Keratinocyte (primary cell): ENCODE measurements at regions not wholly inside any gene's neighbourhood (a gene's known extent, or its start where the extent isn't known, plus 50 kb on each side); places are given as distances from the start of the nearest gene placed in this dataset.

Experiments used
- DNase-seq: peaks from one replicate; pipeline ENCODE4 v3.0.0-alpha.2; 2011; ENCODE audit warnings: low read depth, missing footprints, low spot score
- FAIRE-seq: peaks from 2 replicates; lab custom pipeline; 2011; peaks lifted over from hg19 to GRCh38; lab: Jason Lieb, UNC
- H2AFZ ChIP-seq: 2 replicates; pipeline ENCODE4 v1.6.0; 2012; ENCODE audit warnings: low read length, control low read depth, inconsistent platforms; ENCODE audit not compliant: control insufficient read depth
- H3K27ac ChIP-seq: 2 replicates; pipeline ENCODE4 v1.5.1; 2011; ENCODE audit warnings: low read length; ENCODE audit not compliant: control insufficient read depth, insufficient read depth
- H3K27me3 ChIP-seq: 3 replicates; pipeline ENCODE4 v1.6.0; 2011; ENCODE audit warnings: low read length; ENCODE audit not compliant: control insufficient read depth, insufficient read depth; ENCODE audit errors: extremely low read depth
- H3K36me3 ChIP-seq, 2 experiments: 2 replicates in 1 of 2; 3 replicates in 1 of 2; pipeline ENCODE4 v1.5.1; 2011; ENCODE audit warnings: low read length in 2 of 2, mild to moderate bottlenecking in 1 of 2; ENCODE audit not compliant: control insufficient read depth in 2 of 2, insufficient read depth in 2 of 2; ENCODE audit errors: extremely low read depth in 1 of 2
- H3K4me1 ChIP-seq: 3 replicates; pipeline ENCODE4 v1.5.1; 2011; ENCODE audit warnings: low read length; ENCODE audit not compliant: control insufficient read depth, insufficient read depth; ENCODE audit errors: extremely low read depth
- H3K4me2 ChIP-seq: 3 replicates; pipeline ENCODE4 v1.6.0; 2011; ENCODE audit warnings: low read depth, low read length; ENCODE audit not compliant: control insufficient read depth, insufficient read depth; ENCODE audit errors: extremely low read depth
- H3K4me3 ChIP-seq, 3 experiments: fragments of 200-600 bp in 1 of 3; sonication (generic) in 1 of 3; 2 replicates in 2 of 3; 3 replicates in 1 of 3; pipeline ENCODE4 v1.5.1; 2011 to 2016; ENCODE audit warnings: low read length in 3 of 3, mild to moderate bottlenecking in 3 of 3, control low read depth in 2 of 3, inconsistent platforms in 1 of 3, low read depth in 1 of 3, mixed read lengths in 1 of 3, mixed run types in 1 of 3, moderate library complexity in 1 of 3; ENCODE audit not compliant: control insufficient read depth in 2 of 3, insufficient read depth in 2 of 3; ENCODE audit errors: extremely low read depth in 1 of 3
- H3K79me2 ChIP-seq: 2 replicates; pipeline ENCODE4 v1.6.0; 2012; ENCODE audit warnings: low read length; ENCODE audit not compliant: control insufficient read depth, insufficient read depth
- H3K9ac ChIP-seq: 3 replicates; pipeline ENCODE4 v1.6.0; 2011; ENCODE audit warnings: low read length; ENCODE audit not compliant: control insufficient read depth, insufficient read depth; ENCODE audit errors: extremely low read depth
- H3K9me1 ChIP-seq: 3 replicates; pipeline ENCODE4 v1.6.0; 2011; ENCODE audit warnings: low read length; ENCODE audit not compliant: control insufficient read depth, insufficient read depth; ENCODE audit errors: extremely low read depth
- H3K9me3 ChIP-seq: 2 replicates; pipeline ENCODE4 v1.5.1; 2012; ENCODE audit warnings: low read depth, low read length; ENCODE audit not compliant: control insufficient read depth
- H4K20me1 ChIP-seq: 3 replicates; pipeline ENCODE4 v1.6.0; 2011; ENCODE audit warnings: low read length; ENCODE audit not compliant: control insufficient read depth, insufficient read depth; ENCODE audit errors: extremely low read depth
- EZH2 ChIP-seq: IDR thresholded peaks from one replicate; pipeline ENCODE4 v1.6.1; 2012; ENCODE audit warnings: inconsistent platforms, mild to moderate bottlenecking, low read length, moderate library complexity
- dilution Hi-C: fragments of 300-500 bp; cut with MboI; formaldehyde crosslinking; loops from one replicate; pipeline ENCODE4 v1.7.0; 2020; ENCODE audit warnings: low sequenced_read_pairs; ENCODE audit not compliant: extremely low pct_ligation_motif_present
- TF ChIP-seq, protein P1 (sequence below), 3 experiments: IDR thresholded peaks in 1 of 3; conservative IDR thresholded peaks in 1 of 3; optimal IDR thresholded peaks in 1 of 3; 2 replicates in 2 of 3; 3 replicates in 1 of 3; pipeline versions ENCODE3 to v1.5.1; 2011; ENCODE audit warnings: low read length in 3 of 3, mild to moderate bottlenecking in 3 of 3, moderate library complexity in 2 of 3, control low read depth in 1 of 3, inconsistent platforms in 1 of 3; ENCODE audit not compliant: insufficient read depth in 2 of 3; ENCODE audit errors: extremely low read depth in 1 of 3

DNA sequence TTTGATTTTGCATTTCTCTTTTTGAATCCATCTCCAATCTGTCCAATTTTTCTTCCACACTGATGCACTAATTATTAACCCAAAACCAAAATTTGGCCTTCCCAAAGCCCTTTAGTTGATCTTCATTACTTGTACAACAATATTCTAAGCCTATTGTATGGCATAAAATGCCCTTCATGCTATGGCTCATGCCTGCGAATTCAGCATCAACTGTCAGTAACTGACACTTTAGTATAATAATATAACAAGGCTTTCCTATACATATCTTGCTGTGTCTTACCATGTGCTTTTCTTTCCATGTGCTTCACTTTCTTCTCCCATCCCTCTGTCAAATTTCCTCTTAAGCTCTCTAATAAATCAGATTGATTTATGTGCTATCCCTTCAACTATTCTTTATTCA is 154.0 kb upstream of the TFPI start:
- H3K27me3 ChIP-seq = no peaks in the 10 kb centered on the region
- dilution Hi-C loops = no loop called here
- TF ChIP-seq EZH2 = no peak
- TF ChIP-seq, protein P1, sequence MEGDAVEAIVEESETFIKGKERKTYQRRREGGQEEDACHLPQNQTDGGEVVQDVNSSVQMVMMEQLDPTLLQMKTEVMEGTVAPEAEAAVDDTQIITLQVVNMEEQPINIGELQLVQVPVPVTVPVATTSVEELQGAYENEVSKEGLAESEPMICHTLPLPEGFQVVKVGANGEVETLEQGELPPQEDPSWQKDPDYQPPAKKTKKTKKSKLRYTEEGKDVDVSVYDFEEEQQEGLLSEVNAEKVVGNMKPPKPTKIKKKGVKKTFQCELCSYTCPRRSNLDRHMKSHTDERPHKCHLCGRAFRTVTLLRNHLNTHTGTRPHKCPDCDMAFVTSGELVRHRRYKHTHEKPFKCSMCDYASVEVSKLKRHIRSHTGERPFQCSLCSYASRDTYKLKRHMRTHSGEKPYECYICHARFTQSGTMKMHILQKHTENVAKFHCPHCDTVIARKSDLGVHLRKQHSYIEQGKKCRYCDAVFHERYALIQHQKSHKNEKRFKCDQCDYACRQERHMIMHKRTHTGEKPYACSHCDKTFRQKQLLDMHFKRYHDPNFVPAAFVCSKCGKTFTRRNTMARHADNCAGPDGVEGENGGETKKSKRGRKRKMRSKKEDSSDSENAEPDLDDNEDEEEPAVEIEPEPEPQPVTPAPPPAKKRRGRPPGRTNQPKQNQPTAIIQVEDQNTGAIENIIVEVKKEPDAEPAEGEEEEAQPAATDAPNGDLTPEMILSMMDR (optimal IDR thresholded peaks at IDR 0.05 in 1 of 3, IDR thresholded peaks at IDR 0.05 in 1 of 3, conservative IDR thresholded peaks at IDR 0.05 in 1 of 3; ENCODE audit: extremely low read depth in 1 of 3, insufficient read depth in 2 of 3, low read length in 3 of 3) = no peak
- H4K20me1 ChIP-seq = no peaks in the 10 kb centered on the region
- H2AFZ ChIP-seq = no peak overlapping the region
- H3K9me1 ChIP-seq = no peaks in the 10 kb centered on the region
- H3K27ac ChIP-seq = no peak overlapping the region
- H3K9me3 ChIP-seq = no peaks in the 10 kb centered on the region
- FAIRE-seq (no peak), DNase-seq (no peak)
- no peak overlapping the region for H3K9ac ChIP-seq
- no peak overlapping the region for H3K4me2 ChIP-seq
- H3K4me3 ChIP-seq = no peak overlapping the region
- H3K4me1 ChIP-seq = no peaks in the 10 kb centered on the region
- H3K36me3 ChIP-seq = no peaks in the 10 kb centered on the region
- H3K79me2 ChIP-seq = no peaks in the 10 kb centered on the region

DNA sequence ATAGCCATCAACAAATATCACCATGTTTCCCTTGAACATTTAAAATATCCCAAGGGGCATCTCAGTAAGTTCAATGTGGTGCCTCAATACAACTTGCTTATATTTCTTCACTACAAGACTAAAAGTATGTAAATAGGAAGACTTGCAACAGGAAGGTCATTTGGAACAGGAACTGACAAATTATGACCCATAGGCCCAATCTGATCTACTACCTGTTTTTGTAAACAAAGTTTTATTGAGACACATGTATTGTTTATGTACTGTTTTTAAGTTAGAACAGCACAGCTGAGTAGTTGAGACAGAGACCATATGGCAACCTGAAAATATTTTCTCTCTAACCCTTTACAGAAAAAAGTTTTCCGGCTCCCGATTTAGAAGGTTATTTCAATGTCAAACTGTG is 154.8 kb upstream of the TFPI start:
- H2AFZ ChIP-seq = no peak overlapping the region
- dilution Hi-C loops = no loop called here
- no peaks in the 10 kb centered on the region for H3K9me3 ChIP-seq
- H3K4me3 ChIP-seq = no peak overlapping the region
- H4K20me1 ChIP-seq = no peaks in the 10 kb centered on the region
- TF ChIP-seq, protein P1 (optimal IDR thresholded peaks at IDR 0.05 in 1 of 3, IDR thresholded peaks at IDR 0.05 in 1 of 3, conservative IDR thresholded peaks at IDR 0.05 in 1 of 3; ENCODE audit: extremely low read depth in 1 of 3, insufficient read depth in 2 of 3, low read length in 3 of 3) = no peak
- TF ChIP-seq EZH2 = no peak
- FAIRE-seq = no peak
- DNase-seq = no peak
- H3K9me1 ChIP-seq = no peaks in the 10 kb centered on the region
- H3K27ac ChIP-seq = no peak overlapping the region
- no peak overlapping the region for H3K4me2 ChIP-seq
- no peaks in the 10 kb centered on the region for H3K79me2 ChIP-seq
- no peaks in the 10 kb centered on the region for H3K27me3 ChIP-seq
- no peaks in the 10 kb centered on the region for H3K4me1 ChIP-seq
- H3K9ac ChIP-seq = no peak overlapping the region
- H3K36me3 ChIP-seq = no peaks in the 10 kb centered on the region
